ENCODE measurements at regions not wholly inside any gene's neighbourhood (a gene's known extent, or its start where the extent isn't known, plus 50 kb on each side); places are given as distances from the start of the nearest gene placed in this dataset.

DNA sequence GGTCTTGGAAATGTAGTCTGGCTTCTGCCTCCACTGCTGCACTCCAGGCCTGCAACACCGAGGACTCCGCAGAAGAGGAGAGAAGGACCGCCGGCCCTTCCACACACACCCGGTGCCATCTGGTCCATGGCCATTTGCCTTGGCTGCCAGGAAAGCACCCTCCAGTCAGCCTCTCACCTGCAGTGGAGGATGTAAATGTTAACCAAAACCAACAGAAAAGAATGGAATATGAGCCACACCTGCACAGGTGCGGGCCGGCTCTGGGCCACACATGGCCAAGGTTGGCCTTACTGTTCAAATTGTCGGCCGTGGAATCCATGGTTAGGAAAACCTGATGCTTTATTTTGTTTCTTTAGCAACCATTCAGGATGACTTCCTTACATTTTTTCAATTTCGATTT lies 178.3 kb upstream of the C2CD4B start:
- TF ChIP-seq, protein P1, sequence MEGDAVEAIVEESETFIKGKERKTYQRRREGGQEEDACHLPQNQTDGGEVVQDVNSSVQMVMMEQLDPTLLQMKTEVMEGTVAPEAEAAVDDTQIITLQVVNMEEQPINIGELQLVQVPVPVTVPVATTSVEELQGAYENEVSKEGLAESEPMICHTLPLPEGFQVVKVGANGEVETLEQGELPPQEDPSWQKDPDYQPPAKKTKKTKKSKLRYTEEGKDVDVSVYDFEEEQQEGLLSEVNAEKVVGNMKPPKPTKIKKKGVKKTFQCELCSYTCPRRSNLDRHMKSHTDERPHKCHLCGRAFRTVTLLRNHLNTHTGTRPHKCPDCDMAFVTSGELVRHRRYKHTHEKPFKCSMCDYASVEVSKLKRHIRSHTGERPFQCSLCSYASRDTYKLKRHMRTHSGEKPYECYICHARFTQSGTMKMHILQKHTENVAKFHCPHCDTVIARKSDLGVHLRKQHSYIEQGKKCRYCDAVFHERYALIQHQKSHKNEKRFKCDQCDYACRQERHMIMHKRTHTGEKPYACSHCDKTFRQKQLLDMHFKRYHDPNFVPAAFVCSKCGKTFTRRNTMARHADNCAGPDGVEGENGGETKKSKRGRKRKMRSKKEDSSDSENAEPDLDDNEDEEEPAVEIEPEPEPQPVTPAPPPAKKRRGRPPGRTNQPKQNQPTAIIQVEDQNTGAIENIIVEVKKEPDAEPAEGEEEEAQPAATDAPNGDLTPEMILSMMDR (conservative IDR thresholded peaks at IDR 0.05 in 1 of 2, IDR thresholded peaks at IDR 0.05 in 1 of 2; ENCODE audit: low read depth in 1 of 2, low read length in 2 of 2) = no peak
- no peak for TF ChIP-seq EZH2 (IDR thresholded peaks at IDR 0.05; ENCODE audit: low read length, missing control alignments)

Data from fibroblast of lung (primary cell).